ENCODE measurements at regions not wholly inside any gene's neighbourhood (a gene's known extent, or its start where the extent isn't known, plus 50 kb on each side); places are given as distances from the start of the nearest gene placed in this dataset.

- no TSS peak for BruUV-seq (replicated peaks)
- CTCF ChIA-PET: no interaction called here
Measured at GRCh38 chr11:92545906-92546471, 321.4 kb downstream of the FAT3 start.

GRCh38 chr11:92546603-92547002 lies 322.0 kb downstream of the FAT3 start:
- intact Hi-C loops (cut with micrococcal nuclease): no loop called here
- no peak overlapping the region for H3K9ac ChIP-seq (ENCODE audit: low read length)
- no TSS peak for BruUV-seq (replicated peaks)
- H3K4me2 ChIP-seq (ENCODE audit: low read length): no peak overlapping the region
- H3K4me1 ChIP-seq (ENCODE audit: insufficient read depth, low read length): no peaks in the 10 kb centered on the region
- H3K79me2 ChIP-seq (ENCODE audit: low read length): no peaks in the 10 kb centered on the region
- H3F3A ChIP-seq (ENCODE audit: low read length, unreplicated experiment): no peaks in the 10 kb centered on the region
- ATAC-seq (no peak), DNase-seq (no peak)
- H2AFZ ChIP-seq (ENCODE audit: low read length): no peak overlapping the region
- no peaks in the 10 kb centered on the region for H4K20me1 ChIP-seq (ENCODE audit: low read length)
- H3K9me2 ChIP-seq (replicated peaks; ENCODE audit: low read length): no peaks in the 10 kb centered on the region
- peaks cover 5% of the 10 kb centered on the region for H3K9me3 ChIP-seq (ENCODE audit: low read length)
- TF ChIP-seq CTCF (conservative IDR thresholded peaks at IDR 0.05; ENCODE audit: low read depth, low read length) (no peak), EZH2 (IDR thresholded peaks at IDR 0.05; ENCODE audit: low read length, unreplicated experiment) (no peak), EZH2phosphoT487 (IDR thresholded peaks at IDR 0.05; ENCODE audit: borderline replicate concordance, low read length) (no peak)
- no peak overlapping the region for H3K27ac ChIP-seq (ENCODE audit: low read length)
- H3K36me3 ChIP-seq (ENCODE audit: low read depth, low read length): no peaks in the 10 kb centered on the region
- H3K4me3 ChIP-seq (ENCODE audit: low read length): no peak overlapping the region
- H3K27me3 ChIP-seq (ENCODE audit: low read length): no peaks in the 10 kb centered on the region
- ChIA-PET POLR2A (ENCODE audit: unreplicated experiment) (no interaction called here), CTCF (no interaction called here)

More at GRCh38 chr11:92545906-92546471, 321.4 kb downstream of the FAT3 start:
- no peak overlapping the region for H3K27ac ChIP-seq (ENCODE audit: low read length)
- H3F3A ChIP-seq (ENCODE audit: low read length, unreplicated experiment): no peaks in the 10 kb centered on the region
- no peaks in the 10 kb centered on the region for H3K36me3 ChIP-seq (ENCODE audit: low read depth, low read length)
- intact Hi-C loops (cut with micrococcal nuclease): no loop called here
- H3K9me2 ChIP-seq (replicated peaks; ENCODE audit: low read length): no peaks in the 10 kb centered on the region
- ATAC-seq (no peak), DNase-seq (no peak)
- POLR2A ChIA-PET (ENCODE audit: unreplicated experiment): no interaction called here
- TF ChIP-seq CTCF (conservative IDR thresholded peaks at IDR 0.05; ENCODE audit: low read depth, low read length) (no peak), EZH2 (IDR thresholded peaks at IDR 0.05; ENCODE audit: low read length, unreplicated experiment) (no peak), EZH2phosphoT487 (IDR thresholded peaks at IDR 0.05; ENCODE audit: borderline replicate concordance, low read length) (no peak)
- H2AFZ ChIP-seq (ENCODE audit: low read length): no peak overlapping the region
- H3K9ac ChIP-seq (ENCODE audit: low read length): no peak overlapping the region
- H3K27me3 ChIP-seq (ENCODE audit: low read length): no peaks in the 10 kb centered on the region
- H4K20me1 ChIP-seq (ENCODE audit: low read length): no peaks in the 10 kb centered on the region
- no peak overlapping the region for H3K4me3 ChIP-seq (ENCODE audit: low read length)
- no peaks in the 10 kb centered on the region for H3K4me1 ChIP-seq (ENCODE audit: insufficient read depth, low read length)
- peaks cover 5% of the 10 kb centered on the region for H3K9me3 ChIP-seq (ENCODE audit: low read length)
- no peaks in the 10 kb centered on the region for H3K79me2 ChIP-seq (ENCODE audit: low read length)
- H3K4me2 ChIP-seq (ENCODE audit: low read length): no peak overlapping the region

DNA sequence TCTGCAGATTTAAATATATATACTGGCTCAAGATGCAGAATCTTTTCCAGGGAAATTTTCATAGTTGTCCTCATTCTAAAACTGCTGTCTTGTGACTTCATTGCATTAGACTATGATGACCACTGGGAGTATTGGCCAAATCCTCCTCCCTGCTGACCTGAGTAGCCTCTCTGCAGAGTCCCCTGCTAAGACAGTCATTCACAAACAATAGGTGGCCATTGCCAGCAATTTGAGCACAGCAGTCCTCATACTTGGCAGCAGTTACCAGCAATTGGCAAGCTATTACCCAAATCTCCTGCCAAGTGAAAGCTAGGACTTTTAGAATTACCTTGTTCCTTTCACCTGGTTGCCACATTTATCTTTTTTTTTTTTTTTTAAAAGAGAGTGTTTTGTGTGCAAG lies 325.8 kb downstream of the FAT3 start:
- ChIA-PET POLR2A (ENCODE audit: unreplicated experiment) (no interaction called here), CTCF (no interaction called here)
- Histone ChIP-seq H3K9me3 (ENCODE audit: low read length) (peaks cover 5% of the 10 kb centered on the region), H3K36me3 (ENCODE audit: low read depth, low read length) (no peaks in the 10 kb centered on the region), H3K27me3 (ENCODE audit: low read length) (no peaks in the 10 kb centered on the region), H3K4me3 (ENCODE audit: low read length) (no peak overlapping the region), H3K27ac (ENCODE audit: low read length) (no peak overlapping the region), H4K20me1 (ENCODE audit: low read length) (no peaks in the 10 kb centered on the region), H3K9me2 (replicated peaks; ENCODE audit: low read length) (no peaks in the 10 kb centered on the region), H3F3A (ENCODE audit: low read length, unreplicated experiment) (no peaks in the 10 kb centered on the region), H3K4me2 (ENCODE audit: low read length) (no peak overlapping the region), H3K79me2 (ENCODE audit: low read length) (no peaks in the 10 kb centered on the region), H3K9ac (ENCODE audit: low read length) (no peak overlapping the region), H2AFZ (ENCODE audit: low read length) (no peak overlapping the region), H3K4me1 (ENCODE audit: insufficient read depth, low read length) (no peaks in the 10 kb centered on the region)
- DNase-seq (no peak), ATAC-seq (no peak)
- TF ChIP-seq CTCF (conservative IDR thresholded peaks at IDR 0.05; ENCODE audit: low read depth, low read length) (no peak), EZH2 (IDR thresholded peaks at IDR 0.05; ENCODE audit: low read length, unreplicated experiment) (no peak), EZH2phosphoT487 (IDR thresholded peaks at IDR 0.05; ENCODE audit: borderline replicate concordance, low read length) (no peak)
- BruUV-seq (replicated peaks): no TSS peak
- intact Hi-C loops (cut with micrococcal nuclease): no loop called here
